ENCODE measurements at regions not wholly inside any gene's neighbourhood (a gene's known extent, or its start where the extent isn't known, plus 50 kb on each side); places are given as distances from the start of the nearest gene placed in this dataset.

DNA sequence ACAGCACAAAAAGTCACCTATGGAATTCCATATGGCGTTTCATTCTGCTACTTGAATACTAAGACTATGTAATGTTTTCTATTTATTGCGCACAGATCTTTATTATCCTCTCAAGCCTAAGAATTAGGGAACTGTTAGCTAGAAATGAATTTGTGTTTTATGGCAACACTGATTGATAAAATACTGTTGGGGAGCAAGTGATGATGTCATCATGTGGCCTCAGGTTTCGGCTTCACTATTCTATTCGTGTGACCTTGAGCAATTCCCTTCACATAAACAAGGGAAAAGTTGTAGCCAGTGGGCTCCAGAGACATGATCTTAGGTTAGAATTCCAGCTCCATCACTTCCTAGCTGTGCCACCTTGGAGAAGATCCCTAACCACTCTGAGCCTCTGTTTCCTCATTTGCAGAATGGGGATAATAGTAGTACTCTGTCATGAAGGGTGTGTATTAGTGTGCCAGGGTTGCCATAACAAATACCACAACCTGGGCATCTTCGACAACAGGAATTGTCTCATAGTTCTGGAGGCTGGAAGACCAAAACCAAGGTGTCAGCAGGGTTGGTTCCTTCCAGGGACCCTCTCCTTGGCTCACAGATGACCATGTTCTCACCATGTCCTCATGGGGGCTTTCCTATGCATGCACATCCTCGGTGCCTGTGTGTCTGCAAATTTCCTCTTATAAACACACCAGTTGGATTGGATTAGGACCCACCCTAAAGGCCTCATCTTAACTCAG is 371.2 kb downstream of the RRAGC start:
- no peak for ATAC-seq
- POLR2A ChIA-PET: no interaction called here
- H3K36me3 Mint-ChIP-seq: peaks cover 7% of the 10 kb centered on the region
- CTCF ChIA-PET: interaction anchor here (1.4 kb wide), 1 partner anchor 13 kb away, joined by 3 read pairs; no protein-coding TSS in a partner anchor
- H3K9me3 Mint-ChIP-seq: peaks cover 9% of the 10 kb centered on the region
- H3K27ac Mint-ChIP-seq: no peak overlapping the region
- H3K27me3 Mint-ChIP-seq (ENCODE audit: low read depth): no peaks in the 10 kb centered on the region; the same call in none of the 2 replicates
- no peak for DNase-seq (ENCODE audit: low spot score)
- H3K4me1 Mint-ChIP-seq: peaks cover 62% of the 10 kb centered on the region
- H3K4me3 Mint-ChIP-seq: no peak overlapping the region
- TF ChIP-seq FOXK1 (CRISPR knock-in tag; IDR thresholded peaks at IDR 0.05): no peak
- no peak for TF ChIP-seq JAZF1 (CRISPR knock-in tag; IDR thresholded peaks at IDR 0.05)
- no peak for TF ChIP-seq ZBTB21 (CRISPR knock-in tag; IDR thresholded peaks at IDR 0.05; ENCODE audit: borderline replicate concordance)
- TF ChIP-seq, protein P1, sequence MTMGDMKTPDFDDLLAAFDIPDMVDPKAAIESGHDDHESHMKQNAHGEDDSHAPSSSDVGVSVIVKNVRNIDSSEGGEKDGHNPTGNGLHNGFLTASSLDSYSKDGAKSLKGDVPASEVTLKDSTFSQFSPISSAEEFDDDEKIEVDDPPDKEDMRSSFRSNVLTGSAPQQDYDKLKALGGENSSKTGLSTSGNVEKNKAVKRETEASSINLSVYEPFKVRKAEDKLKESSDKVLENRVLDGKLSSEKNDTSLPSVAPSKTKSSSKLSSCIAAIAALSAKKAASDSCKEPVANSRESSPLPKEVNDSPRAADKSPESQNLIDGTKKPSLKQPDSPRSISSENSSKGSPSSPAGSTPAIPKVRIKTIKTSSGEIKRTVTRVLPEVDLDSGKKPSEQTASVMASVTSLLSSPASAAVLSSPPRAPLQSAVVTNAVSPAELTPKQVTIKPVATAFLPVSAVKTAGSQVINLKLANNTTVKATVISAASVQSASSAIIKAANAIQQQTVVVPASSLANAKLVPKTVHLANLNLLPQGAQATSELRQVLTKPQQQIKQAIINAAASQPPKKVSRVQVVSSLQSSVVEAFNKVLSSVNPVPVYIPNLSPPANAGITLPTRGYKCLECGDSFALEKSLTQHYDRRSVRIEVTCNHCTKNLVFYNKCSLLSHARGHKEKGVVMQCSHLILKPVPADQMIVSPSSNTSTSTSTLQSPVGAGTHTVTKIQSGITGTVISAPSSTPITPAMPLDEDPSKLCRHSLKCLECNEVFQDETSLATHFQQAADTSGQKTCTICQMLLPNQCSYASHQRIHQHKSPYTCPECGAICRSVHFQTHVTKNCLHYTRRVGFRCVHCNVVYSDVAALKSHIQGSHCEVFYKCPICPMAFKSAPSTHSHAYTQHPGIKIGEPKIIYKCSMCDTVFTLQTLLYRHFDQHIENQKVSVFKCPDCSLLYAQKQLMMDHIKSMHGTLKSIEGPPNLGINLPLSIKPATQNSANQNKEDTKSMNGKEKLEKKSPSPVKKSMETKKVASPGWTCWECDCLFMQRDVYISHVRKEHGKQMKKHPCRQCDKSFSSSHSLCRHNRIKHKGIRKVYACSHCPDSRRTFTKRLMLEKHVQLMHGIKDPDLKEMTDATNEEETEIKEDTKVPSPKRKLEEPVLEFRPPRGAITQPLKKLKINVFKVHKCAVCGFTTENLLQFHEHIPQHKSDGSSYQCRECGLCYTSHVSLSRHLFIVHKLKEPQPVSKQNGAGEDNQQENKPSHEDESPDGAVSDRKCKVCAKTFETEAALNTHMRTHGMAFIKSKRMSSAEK (CRISPR knock-in tag; IDR thresholded peaks at IDR 0.05; ENCODE audit: borderline replicate concordance): no peak
- TF ChIP-seq, protein P2, sequence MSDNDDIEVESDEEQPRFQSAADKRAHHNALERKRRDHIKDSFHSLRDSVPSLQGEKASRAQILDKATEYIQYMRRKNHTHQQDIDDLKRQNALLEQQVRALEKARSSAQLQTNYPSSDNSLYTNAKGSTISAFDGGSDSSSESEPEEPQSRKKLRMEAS (CRISPR knock-in tag; IDR thresholded peaks at IDR 0.05): no peak
- TF ChIP-seq, protein P3, sequence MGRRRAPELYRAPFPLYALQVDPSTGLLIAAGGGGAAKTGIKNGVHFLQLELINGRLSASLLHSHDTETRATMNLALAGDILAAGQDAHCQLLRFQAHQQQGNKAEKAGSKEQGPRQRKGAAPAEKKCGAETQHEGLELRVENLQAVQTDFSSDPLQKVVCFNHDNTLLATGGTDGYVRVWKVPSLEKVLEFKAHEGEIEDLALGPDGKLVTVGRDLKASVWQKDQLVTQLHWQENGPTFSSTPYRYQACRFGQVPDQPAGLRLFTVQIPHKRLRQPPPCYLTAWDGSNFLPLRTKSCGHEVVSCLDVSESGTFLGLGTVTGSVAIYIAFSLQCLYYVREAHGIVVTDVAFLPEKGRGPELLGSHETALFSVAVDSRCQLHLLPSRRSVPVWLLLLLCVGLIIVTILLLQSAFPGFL (CRISPR knock-in tag; IDR thresholded peaks at IDR 0.05; ENCODE audit: borderline replicate concordance): no peak
- TF ChIP-seq RELA (CRISPR knock-in tag; IDR thresholded peaks at IDR 0.05; ENCODE audit: borderline replicate concordance): no peak
- no peak for TF ChIP-seq CBFB (CRISPR knock-in tag; IDR thresholded peaks at IDR 0.05; ENCODE audit: low read depth)
- TF ChIP-seq, protein P4, sequence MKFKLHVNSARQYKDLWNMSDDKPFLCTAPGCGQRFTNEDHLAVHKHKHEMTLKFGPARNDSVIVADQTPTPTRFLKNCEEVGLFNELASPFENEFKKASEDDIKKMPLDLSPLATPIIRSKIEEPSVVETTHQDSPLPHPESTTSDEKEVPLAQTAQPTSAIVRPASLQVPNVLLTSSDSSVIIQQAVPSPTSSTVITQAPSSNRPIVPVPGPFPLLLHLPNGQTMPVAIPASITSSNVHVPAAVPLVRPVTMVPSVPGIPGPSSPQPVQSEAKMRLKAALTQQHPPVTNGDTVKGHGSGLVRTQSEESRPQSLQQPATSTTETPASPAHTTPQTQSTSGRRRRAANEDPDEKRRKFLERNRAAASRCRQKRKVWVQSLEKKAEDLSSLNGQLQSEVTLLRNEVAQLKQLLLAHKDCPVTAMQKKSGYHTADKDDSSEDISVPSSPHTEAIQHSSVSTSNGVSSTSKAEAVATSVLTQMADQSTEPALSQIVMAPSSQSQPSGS (CRISPR knock-in tag; IDR thresholded peaks at IDR 0.05; ENCODE audit: borderline replicate concordance, low read depth): no peak
- TF ChIP-seq RORB (CRISPR knock-in tag; IDR thresholded peaks at IDR 0.05): no peak
- no peak for TF ChIP-seq ZNF263 (CRISPR knock-in tag; IDR thresholded peaks at IDR 0.05; ENCODE audit: low read depth)
- no peak for TF ChIP-seq EMX1 (CRISPR knock-in tag; IDR thresholded peaks at IDR 0.05)

DNA sequence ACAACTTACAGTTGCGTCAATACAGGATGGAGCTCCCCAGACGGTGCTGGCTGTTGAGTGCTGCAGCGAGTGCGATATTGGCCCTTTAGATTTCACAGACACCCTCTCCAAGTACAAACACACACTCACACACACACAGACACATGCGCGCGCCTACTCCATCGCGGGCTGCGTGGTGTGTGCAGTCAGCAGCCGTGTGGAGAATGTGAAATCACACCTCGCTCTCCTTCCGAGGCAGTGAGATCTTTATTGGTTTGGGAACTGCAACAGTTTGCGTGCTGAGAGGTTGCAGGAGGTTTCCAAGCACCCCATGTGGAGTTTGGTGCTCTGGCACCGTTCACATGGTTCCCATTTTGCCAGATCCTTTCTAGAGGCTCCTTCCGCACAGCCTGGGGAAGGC is 372.2 kb downstream of the RRAGC start:
- peaks cover 59% of the 10 kb centered on the region for H3K4me1 Mint-ChIP-seq
- peaks cover 9% of the 10 kb centered on the region for H3K9me3 Mint-ChIP-seq
- H3K27me3 Mint-ChIP-seq (ENCODE audit: low read depth): no peaks in the 10 kb centered on the region; the same call in none of the 2 replicates
- ATAC-seq (no peak), DNase-seq (ENCODE audit: low spot score) (no peak)
- no peak overlapping the region for H3K4me3 Mint-ChIP-seq
- CTCF ChIA-PET: interaction anchor here (0.7 to 1.4 kb wide), 2 partner anchors 12 to 36 kb away, joined by 3 to 5 read pairs; no protein-coding TSS in a partner anchor
- H3K36me3 Mint-ChIP-seq: peaks cover 7% of the 10 kb centered on the region
- POLR2A ChIA-PET: no interaction called here
- no peak overlapping the region for H3K27ac Mint-ChIP-seq
- TF ChIP-seq ZNF317 (CRISPR knock-in tag; IDR thresholded peaks at IDR 0.05; ENCODE audit: borderline replicate concordance, low read depth) (no peak), GABPB1 (CRISPR knock-in tag; IDR thresholded peaks at IDR 0.05) (no peak), RELA (CRISPR knock-in tag; IDR thresholded peaks at IDR 0.05; ENCODE audit: borderline replicate concordance) (no peak), NR2C2 (CRISPR knock-in tag; IDR thresholded peaks at IDR 0.05) (no peak), EMX1 (CRISPR knock-in tag; IDR thresholded peaks at IDR 0.05) (no peak), NR1H2 (CRISPR knock-in tag; IDR thresholded peaks at IDR 0.05) (no peak), PRRX2 (CRISPR knock-in tag; IDR thresholded peaks at IDR 0.05) (no peak)
- TF ChIP-seq, protein P5, sequence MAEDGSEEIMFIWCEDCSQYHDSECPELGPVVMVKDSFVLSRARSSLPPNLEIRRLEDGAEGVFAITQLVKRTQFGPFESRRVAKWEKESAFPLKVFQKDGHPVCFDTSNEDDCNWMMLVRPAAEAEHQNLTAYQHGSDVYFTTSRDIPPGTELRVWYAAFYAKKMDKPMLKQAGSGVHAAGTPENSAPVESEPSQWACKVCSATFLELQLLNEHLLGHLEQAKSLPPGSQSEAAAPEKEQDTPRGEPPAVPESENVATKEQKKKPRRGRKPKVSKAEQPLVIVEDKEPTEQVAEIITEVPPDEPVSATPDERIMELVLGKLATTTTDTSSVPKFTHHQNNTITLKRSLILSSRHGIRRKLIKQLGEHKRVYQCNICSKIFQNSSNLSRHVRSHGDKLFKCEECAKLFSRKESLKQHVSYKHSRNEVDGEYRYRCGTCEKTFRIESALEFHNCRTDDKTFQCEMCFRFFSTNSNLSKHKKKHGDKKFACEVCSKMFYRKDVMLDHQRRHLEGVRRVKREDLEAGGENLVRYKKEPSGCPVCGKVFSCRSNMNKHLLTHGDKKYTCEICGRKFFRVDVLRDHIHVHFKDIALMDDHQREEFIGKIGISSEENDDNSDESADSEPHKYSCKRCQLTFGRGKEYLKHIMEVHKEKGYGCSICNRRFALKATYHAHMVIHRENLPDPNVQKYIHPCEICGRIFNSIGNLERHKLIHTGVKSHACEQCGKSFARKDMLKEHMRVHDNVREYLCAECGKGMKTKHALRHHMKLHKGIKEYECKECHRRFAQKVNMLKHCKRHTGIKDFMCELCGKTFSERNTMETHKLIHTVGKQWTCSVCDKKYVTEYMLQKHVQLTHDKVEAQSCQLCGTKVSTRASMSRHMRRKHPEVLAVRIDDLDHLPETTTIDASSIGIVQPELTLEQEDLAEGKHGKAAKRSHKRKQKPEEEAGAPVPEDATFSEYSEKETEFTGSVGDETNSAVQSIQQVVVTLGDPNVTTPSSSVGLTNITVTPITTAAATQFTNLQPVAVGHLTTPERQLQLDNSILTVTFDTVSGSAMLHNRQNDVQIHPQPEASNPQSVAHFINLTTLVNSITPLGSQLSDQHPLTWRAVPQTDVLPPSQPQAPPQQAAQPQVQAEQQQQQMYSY (CRISPR knock-in tag; IDR thresholded peaks at IDR 0.05): no peak
- TF ChIP-seq, protein P6, sequence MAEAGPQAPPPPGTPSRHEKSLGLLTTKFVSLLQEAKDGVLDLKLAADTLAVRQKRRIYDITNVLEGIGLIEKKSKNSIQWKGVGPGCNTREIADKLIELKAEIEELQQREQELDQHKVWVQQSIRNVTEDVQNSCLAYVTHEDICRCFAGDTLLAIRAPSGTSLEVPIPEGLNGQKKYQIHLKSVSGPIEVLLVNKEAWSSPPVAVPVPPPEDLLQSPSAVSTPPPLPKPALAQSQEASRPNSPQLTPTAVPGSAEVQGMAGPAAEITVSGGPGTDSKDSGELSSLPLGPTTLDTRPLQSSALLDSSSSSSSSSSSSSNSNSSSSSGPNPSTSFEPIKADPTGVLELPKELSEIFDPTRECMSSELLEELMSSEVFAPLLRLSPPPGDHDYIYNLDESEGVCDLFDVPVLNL (CRISPR knock-in tag; IDR thresholded peaks at IDR 0.05; ENCODE audit: borderline replicate concordance, low read depth): no peak
- TF ChIP-seq, protein P7, sequence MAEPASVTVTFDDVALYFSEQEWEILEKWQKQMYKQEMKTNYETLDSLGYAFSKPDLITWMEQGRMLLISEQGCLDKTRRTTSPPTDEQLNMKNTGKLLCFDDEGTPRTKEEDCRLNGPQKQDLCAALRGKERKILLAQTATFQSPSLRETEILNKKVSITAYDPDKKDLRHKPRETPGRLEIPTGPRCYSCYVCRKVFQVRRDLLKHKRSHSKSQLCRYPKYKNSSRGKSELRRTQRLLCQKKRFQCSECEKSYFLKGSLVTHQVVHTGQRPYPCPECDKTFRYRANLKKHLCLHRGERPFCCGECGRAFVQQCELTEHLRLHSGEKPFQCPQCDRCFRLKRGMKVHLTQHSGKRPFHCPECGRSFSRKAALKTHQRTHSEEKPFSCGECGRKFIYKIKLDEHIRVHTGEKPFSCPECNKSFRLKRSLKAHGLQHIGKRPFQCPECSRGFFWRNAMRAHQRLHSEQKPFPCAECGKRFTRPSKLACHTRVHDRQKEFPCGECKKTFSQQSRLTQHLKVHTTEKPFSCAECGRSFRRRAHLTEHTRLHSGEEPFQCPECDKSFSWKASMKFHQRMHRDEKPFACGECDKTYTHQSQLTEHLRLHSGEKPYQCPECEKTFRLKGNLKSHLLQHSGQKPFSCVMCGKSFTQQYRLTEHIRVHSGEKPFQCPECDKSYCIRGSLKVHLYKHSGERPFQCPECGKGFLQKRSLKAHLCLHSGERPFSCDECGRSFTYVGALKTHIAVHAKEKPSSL (CRISPR knock-in tag; conservative IDR thresholded peaks at IDR 0.05): no peak

Measured in WTC11 (cell line).